GM21526 (cell line): ENCODE measurements at regions not wholly inside any gene's neighbourhood (a gene's known extent, or its start where the extent isn't known, plus 50 kb on each side); places are given as distances from the start of the nearest gene placed in this dataset.
A peak's percentile ranks its signal among the peaks of the same experiment; 100 is the strongest.
"Not testable (repeated sequence)": the region's sequence is repeated elsewhere in the genome, so short reads cannot be mapped to it uniquely, and the experiment has no call there.

Experiments used
- ATAC-seq: cut with Tn5 transposase; IDR thresholded peaks from one replicate; pipeline ENCODE4 v1.9.1; 2021; ENCODE audit warnings: moderate library complexity; ENCODE audit not compliant: unreplicated experiment, low FRiP score

- not testable (repeated sequence) for ATAC-seq
Measured at GRCh38 chr9:63912451-63912850, 1372.6 kb downstream of the FOXD4L5 start.

- ATAC-seq = not testable (repeated sequence)
Measured at GRCh38 chr9:63909076-63909475, 1375.9 kb downstream of the FOXD4L5 start.

GRCh38 chr9:63899637-63900190, 1385.3 kb downstream of the FOXD4L5 start:
- ATAC-seq = not testable (repeated sequence)

GRCh38 chr9:63881386-63881785, 1403.6 kb downstream of the FOXD4L5 start:
- ATAC-seq = not testable (repeated sequence)

GRCh38 chr9:63876380-63876779, 1408.6 kb downstream of the FOXD4L5 start:
- not testable (repeated sequence) for ATAC-seq

- ATAC-seq = no peak
Measured at GRCh38 chr9:63859475-63860215, 1425.4 kb downstream of the FOXD4L5 start.

GRCh38 chr9:63859090-63859474, 1425.9 kb downstream of the FOXD4L5 start:
- ATAC-seq = not testable (repeated sequence)

GRCh38 chr9:63853140-63853751, 1431.8 kb downstream of the FOXD4L5 start:
- ATAC-seq = not testable (repeated sequence)

- ATAC-seq = not testable (repeated sequence)
Measured at GRCh38 chr9:63824804-63825203, 1460.2 kb downstream of the FOXD4L5 start.

- ATAC-seq = not testable (repeated sequence)
Measured at GRCh38 chr9:63823375-63824201, 1461.4 kb downstream of the FOXD4L5 start.

GRCh38 chr9:63822615-63823374, 1462.2 kb downstream of the FOXD4L5 start:
- ATAC-seq = not testable (repeated sequence)

GRCh38 chr9:63821293-63821692, 1463.7 kb downstream of the FOXD4L5 start:
- not testable (repeated sequence) for ATAC-seq

- ATAC-seq = not testable (repeated sequence)
Measured at GRCh38 chr9:63820882-63821281, 1464.1 kb downstream of the FOXD4L5 start.

GRCh38 chr9:63820383-63820782, 1464.6 kb downstream of the FOXD4L5 start:
- not testable (repeated sequence) for ATAC-seq

- ATAC-seq = peak; percentile 60
Measured at GRCh38 chr9:63817622-63818518, 1467.1 kb downstream of the FOXD4L5 start.

GRCh38 chr9:63816751-63817621, 1468.0 kb downstream of the FOXD4L5 start:
- peak; percentile 76 for ATAC-seq

- not testable (repeated sequence) for ATAC-seq
Measured at GRCh38 chr9:63814970-63815669, 1469.9 kb downstream of the FOXD4L5 start.
